ENCODE measurements at regions not wholly inside any gene's neighbourhood (a gene's known extent, or its start where the extent isn't known, plus 50 kb on each side); places are given as distances from the start of the nearest gene placed in this dataset.

DNA sequence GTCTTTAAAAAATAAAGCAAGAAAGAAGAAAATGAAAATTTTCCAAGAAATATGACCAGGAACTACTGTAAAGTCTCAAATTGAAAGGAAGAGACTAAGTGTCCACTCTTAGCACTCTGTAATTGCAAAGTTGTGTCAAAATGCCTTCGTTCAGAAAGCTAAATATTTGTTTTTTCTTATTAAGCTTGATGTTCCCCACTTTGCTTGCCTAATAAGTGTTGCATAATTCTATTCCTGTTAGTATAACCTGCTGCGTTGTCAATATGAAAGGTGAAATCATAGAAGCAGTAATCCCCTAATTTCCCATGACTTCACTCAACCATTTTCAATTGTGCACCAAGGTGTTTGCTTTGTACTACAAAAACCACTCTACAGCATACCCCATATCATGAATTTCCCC, 442.9 kb upstream of the CTSO start:
- TF ChIP-seq, protein P1, sequence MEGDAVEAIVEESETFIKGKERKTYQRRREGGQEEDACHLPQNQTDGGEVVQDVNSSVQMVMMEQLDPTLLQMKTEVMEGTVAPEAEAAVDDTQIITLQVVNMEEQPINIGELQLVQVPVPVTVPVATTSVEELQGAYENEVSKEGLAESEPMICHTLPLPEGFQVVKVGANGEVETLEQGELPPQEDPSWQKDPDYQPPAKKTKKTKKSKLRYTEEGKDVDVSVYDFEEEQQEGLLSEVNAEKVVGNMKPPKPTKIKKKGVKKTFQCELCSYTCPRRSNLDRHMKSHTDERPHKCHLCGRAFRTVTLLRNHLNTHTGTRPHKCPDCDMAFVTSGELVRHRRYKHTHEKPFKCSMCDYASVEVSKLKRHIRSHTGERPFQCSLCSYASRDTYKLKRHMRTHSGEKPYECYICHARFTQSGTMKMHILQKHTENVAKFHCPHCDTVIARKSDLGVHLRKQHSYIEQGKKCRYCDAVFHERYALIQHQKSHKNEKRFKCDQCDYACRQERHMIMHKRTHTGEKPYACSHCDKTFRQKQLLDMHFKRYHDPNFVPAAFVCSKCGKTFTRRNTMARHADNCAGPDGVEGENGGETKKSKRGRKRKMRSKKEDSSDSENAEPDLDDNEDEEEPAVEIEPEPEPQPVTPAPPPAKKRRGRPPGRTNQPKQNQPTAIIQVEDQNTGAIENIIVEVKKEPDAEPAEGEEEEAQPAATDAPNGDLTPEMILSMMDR (IDR thresholded peaks at IDR 0.05; ENCODE audit: insufficient read depth, low read depth, low read length), result no peak
- Histone ChIP-seq H3K4me3 (ENCODE audit: low read depth, low read length) (no peak overlapping the region), H3K27me3 (ENCODE audit: control insufficient read depth, insufficient read depth, low read length) (no peaks in the 10 kb centered on the region), H3K36me3 (ENCODE audit: control insufficient read depth, insufficient read depth, low read length) (no peaks in the 10 kb centered on the region)
- CTCF ChIA-PET, result no interaction called here
- POLR2A ChIA-PET, result interaction anchor here (0.6 kb wide), 1 partner anchor 224 kb away, joined by 3 read pairs; no protein-coding TSS in a partner anchor
- DNase-seq (ENCODE audit: low read depth), result no peak

DNA sequence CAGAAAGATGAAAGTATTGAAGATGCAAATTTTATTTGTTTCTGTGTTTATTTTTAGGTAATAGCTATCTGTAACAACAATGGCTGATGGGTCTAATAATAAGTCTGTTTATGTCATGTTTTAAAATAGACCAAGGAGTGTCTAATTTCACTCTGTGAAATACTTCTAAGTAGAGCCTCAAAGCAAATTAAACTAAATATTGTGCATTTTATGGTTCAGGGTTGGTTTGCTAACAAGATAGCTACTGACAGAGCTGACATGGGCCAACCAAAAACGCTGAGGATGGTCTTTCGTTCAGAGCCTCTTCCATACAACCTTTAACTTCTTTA, 437.6 kb upstream of the CTSO start:
- DNase-seq (ENCODE audit: low read depth), result no peak
- Histone ChIP-seq H3K4me3 (ENCODE audit: low read depth, low read length) (no peak overlapping the region), H3K36me3 (ENCODE audit: control insufficient read depth, insufficient read depth, low read length) (no peaks in the 10 kb centered on the region), H3K27me3 (ENCODE audit: control insufficient read depth, insufficient read depth, low read length) (no peaks in the 10 kb centered on the region)
- TF ChIP-seq, protein P1 (IDR thresholded peaks at IDR 0.05; ENCODE audit: insufficient read depth, low read depth, low read length), result no peak
- ChIA-PET CTCF (interaction anchor here (1.2 to 1.4 kb wide), 2 partner anchors 13 to 18 kb away, joined by 3 to 5 read pairs; no protein-coding TSS in a partner anchor), POLR2A (no interaction called here)

DNA sequence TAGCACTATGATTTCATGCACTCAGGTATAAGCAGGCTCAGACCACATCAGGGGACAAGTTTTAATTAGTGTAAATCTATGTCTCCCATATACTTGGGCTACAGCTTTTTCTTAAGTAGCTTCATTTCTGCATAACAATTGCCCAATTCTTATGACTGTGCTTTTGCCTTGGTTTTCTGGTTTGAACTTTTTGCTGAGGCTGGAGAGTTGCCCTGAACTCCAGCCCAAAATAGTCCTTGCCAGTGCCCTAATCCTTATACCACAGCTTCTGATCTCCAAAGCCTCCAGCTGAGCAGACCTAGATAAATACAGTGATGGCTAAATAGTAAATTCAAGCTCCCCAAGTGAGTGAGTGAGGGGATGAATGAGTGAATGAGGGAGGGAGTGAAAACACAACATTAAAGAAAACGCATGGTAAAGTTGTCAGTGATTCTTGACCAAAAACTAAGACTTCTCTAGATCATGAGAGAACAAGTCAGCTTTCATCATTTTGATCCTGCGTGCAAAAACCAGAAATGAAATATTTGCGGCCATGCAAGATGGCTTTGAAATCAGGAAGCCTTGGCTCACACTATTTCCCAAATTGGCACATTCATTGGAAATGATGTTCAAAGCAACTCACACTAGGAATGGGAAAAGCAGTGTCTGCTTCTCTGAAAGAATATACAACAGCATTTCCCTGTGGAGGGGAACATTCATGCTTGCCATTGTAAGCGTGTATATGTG, 437.1 kb upstream of the CTSO start:
- POLR2A ChIA-PET, result no interaction called here
- DNase-seq (ENCODE audit: low read depth), result no peak
- H3K4me3 ChIP-seq (ENCODE audit: low read depth, low read length), result no peak overlapping the region
- H3K27me3 ChIP-seq (ENCODE audit: control insufficient read depth, insufficient read depth, low read length), result no peaks in the 10 kb centered on the region
- TF ChIP-seq, protein P1 (IDR thresholded peaks at IDR 0.05; ENCODE audit: insufficient read depth, low read depth, low read length), result no peak
- CTCF ChIA-PET, result interaction anchor here (1.2 to 1.4 kb wide), 2 partner anchors 13 to 17 kb away, joined by 3 to 5 read pairs; no protein-coding TSS in a partner anchor
- no peaks in the 10 kb centered on the region for H3K36me3 ChIP-seq (ENCODE audit: control insufficient read depth, insufficient read depth, low read length)

DNA sequence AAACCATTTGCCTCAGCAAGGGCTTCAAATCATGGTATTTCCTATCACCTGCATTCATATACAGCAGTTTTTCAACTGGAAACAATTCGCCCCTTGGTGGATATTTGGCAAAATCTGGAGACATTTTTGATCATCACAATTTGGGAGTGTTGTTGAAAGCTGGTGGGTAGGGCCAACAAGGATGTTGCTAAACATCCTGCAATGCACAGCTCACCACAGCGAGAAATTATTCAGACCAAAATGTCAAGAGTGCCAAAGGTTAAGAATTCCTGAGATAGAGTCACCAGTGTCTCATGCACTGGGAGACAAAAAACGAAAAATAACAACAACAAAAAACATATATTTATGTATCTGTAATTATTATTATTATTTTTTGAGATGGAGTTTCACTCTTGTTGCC, 435.2 kb upstream of the CTSO start:
- no peaks in the 10 kb centered on the region for H3K27me3 ChIP-seq (ENCODE audit: control insufficient read depth, insufficient read depth, low read length)
- CTCF ChIA-PET, result no interaction called here
- TF ChIP-seq, protein P1 (IDR thresholded peaks at IDR 0.05; ENCODE audit: insufficient read depth, low read depth, low read length), result no peak
- DNase-seq (ENCODE audit: low read depth), result no peak
- no peak overlapping the region for H3K4me3 ChIP-seq (ENCODE audit: low read depth, low read length)
- POLR2A ChIA-PET, result no interaction called here
- no peaks in the 10 kb centered on the region for H3K36me3 ChIP-seq (ENCODE audit: control insufficient read depth, insufficient read depth, low read length)

DNA sequence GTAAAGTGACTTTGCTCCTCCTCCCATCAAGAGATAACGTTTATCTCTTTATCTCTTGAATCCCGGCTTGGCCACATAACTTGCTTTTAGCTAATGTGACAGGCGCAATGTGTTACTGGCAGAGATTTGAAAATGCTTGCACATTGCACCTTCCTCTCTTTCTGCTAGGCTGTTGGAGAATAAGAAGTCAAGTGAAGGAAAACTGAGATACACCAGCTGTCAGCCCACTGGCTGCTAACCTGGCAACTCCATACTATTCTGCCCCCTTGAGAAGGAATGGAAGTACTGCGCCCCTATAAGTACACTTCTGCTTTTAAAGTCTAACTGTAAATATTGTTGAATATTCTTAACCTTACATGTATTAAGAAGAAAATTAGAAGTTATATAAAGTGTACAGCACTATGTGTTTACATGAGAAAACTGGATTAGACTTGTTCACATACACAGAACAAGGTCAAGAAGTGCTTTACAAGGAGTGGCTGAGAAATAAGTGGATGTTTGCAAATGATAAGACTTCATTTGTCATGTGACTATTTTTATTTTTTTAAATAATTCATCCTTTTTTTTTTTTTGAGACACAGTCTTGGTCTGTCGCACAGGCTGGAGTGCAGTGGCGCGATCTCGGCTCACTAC, 424.5 kb upstream of the CTSO start:
- Histone ChIP-seq H3K4me3 (ENCODE audit: low read depth, low read length) (no peak overlapping the region), H3K36me3 (ENCODE audit: control insufficient read depth, insufficient read depth, low read length) (no peaks in the 10 kb centered on the region), H3K27me3 (ENCODE audit: control insufficient read depth, insufficient read depth, low read length) (no peaks in the 10 kb centered on the region)
- no peak for DNase-seq (ENCODE audit: low read depth)
- TF ChIP-seq, protein P1 (IDR thresholded peaks at IDR 0.05; ENCODE audit: insufficient read depth, low read depth, low read length), result peak; percentile 59
- POLR2A ChIA-PET, result no interaction called here
- CTCF ChIA-PET, result interaction anchor here (0.6 to 1.6 kb wide), 10 partner anchors 9 to 265 kb away, joined by 3 to 5 read pairs (median 3); no protein-coding TSS in a partner anchor

Measured in BJ (cell line).